Left renal cortex interstitium (tissue), 4 donors: ENCODE measurements at regions not wholly inside any gene's neighbourhood (a gene's known extent, or its start where the extent isn't known, plus 50 kb on each side); places are given as distances from the start of the nearest gene placed in this dataset.

Source experiments
- DNase-seq, 4 donors: peaks; one replicate each; pipeline ENCODE4 v3.0.0-alpha.2; 2013; ENCODE audit warnings: low read depth in 4 of 4, low spot score in 2 of 4, missing footprints in 1 of 4

- DNase-seq, result no peak
Measured at GRCh38 chr9:115640887-115641286, 512.7 kb upstream of the PAPPA start.

GRCh38 chr9:115642285-115642684 is 511.3 kb upstream of the PAPPA start:
- no peak for DNase-seq

- no peak for DNase-seq
Measured at GRCh38 chr9:115643948-115644727, 509.5 kb upstream of the PAPPA start.

- no peak for DNase-seq
Measured at GRCh38 chr9:115649991-115650472, 503.6 kb upstream of the PAPPA start.

GRCh38 chr9:115650768-115651167 is 502.8 kb upstream of the PAPPA start:
- DNase-seq, result no peak

GRCh38 chr9:115651461-115651860 is 502.1 kb upstream of the PAPPA start:
- DNase-seq, result no peak

- DNase-seq, result no peak
Measured at GRCh38 chr9:115653171-115653606, 500.4 kb upstream of the PAPPA start.

- DNase-seq, result no peak
Measured at GRCh38 chr9:115657695-115658094, 495.9 kb upstream of the PAPPA start.

GRCh38 chr9:115665519-115665918 is 488.1 kb upstream of the PAPPA start:
- DNase-seq, result no peak

GRCh38 chr9:115668521-115668920 is 485.1 kb upstream of the PAPPA start:
- no peak for DNase-seq

- DNase-seq, result no peak
Measured at GRCh38 chr9:115671236-115671962, 482.2 kb upstream of the PAPPA start.

- no peak for DNase-seq
Measured at GRCh38 chr9:115671963-115672305, 481.7 kb upstream of the PAPPA start.

GRCh38 chr9:115672477-115673316 is 480.9 kb upstream of the PAPPA start:
- no peak for DNase-seq

- no peak for DNase-seq
Measured at GRCh38 chr9:115673599-115673998, 480.0 kb upstream of the PAPPA start.

- no peak for DNase-seq
Measured at GRCh38 chr9:115674091-115674490, 479.5 kb upstream of the PAPPA start.

GRCh38 chr9:115675834-115676233 is 477.8 kb upstream of the PAPPA start:
- no peak for DNase-seq

GRCh38 chr9:115680231-115680630 is 473.4 kb upstream of the PAPPA start:
- DNase-seq, result no peak

- no peak for DNase-seq
Measured at GRCh38 chr9:115681585-115681984, 472.0 kb upstream of the PAPPA start.

GRCh38 chr9:115686069-115686468 is 467.5 kb upstream of the PAPPA start:
- DNase-seq, result no peak

- no peak for DNase-seq
Measured at GRCh38 chr9:115687356-115687755, 466.2 kb upstream of the PAPPA start.

GRCh38 chr9:115689331-115689730 is 464.3 kb upstream of the PAPPA start:
- DNase-seq, result no peak
